ENCODE measurements at regions not wholly inside any gene's neighbourhood (a gene's known extent, or its start where the extent isn't known, plus 50 kb on each side); places are given as distances from the start of the nearest gene placed in this dataset.

DNA sequence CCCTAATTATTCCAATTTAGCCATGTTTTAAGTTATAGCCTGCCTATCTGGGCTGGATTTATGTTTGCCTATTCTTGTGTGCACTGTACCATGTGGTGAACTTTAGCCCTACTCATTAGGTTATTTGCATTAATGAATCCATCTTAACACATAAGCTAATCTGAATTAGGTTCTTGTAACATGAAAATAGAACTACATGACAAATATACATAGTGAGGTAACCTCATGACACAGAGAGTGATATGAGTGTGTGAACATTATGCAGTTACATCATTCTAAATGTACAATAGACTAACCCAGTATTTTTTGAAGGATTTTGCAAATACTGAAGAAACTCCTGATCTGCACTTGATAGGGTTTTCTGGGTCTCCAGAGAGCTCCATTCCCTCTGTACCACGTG is 733.7 kb upstream of the CITED2 start:
- Mint-ChIP-seq H3K27me3 (no peaks in the 10 kb centered on the region), H3K9me3 (peaks cover 5% of the 10 kb centered on the region), H3K4me3 (no peak overlapping the region), H3K27ac (no peak overlapping the region), H3K4me1 (ENCODE audit: low read depth) (no peaks in the 10 kb centered on the region), H3K36me3 (ENCODE audit: low read depth) (no peaks in the 10 kb centered on the region)
- intact Hi-C loops (cut with micrococcal nuclease): no loop called here

DNA sequence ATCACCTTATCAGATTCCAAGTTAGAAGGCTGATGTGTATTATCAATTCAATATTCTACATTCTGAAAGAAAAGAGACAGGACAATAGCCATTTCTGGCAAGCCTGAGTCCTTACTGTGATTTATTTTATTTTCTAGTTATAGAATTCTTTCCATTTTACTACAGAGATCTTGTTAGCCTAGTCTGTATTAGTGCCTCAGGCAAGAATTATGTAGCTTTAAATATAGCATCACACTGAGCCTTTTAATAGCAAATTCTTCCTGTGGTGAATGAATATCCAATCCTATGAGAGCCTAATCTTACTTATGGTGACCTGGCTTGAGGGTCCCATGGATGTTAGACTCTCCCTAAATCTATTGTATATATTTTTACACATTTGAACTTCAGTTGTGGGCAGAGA is 732.8 kb upstream of the CITED2 start:
- H3K4me3 Mint-ChIP-seq: no peak overlapping the region
- intact Hi-C loops (cut with micrococcal nuclease): no loop called here

DNA sequence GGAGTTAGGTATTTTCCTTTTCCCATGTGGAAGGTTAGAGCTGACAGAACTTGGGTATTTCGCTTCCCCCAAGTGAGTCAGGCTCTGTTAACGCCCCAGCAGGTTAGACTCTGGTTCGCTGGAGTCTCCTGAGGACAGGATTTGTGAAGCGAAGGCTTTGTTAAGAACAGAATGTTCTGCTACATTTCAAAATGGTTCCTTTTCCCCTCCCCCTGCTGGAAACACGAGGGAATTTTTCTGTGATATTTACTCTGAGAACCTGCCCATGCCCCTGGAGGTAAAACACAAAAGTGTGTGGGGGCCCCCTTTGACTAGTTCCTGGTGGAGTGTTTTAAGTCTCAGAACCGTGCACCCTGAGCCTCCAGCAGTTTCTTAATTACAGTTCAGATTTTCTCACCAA is 731.4 kb upstream of the CITED2 start:
- Mint-ChIP-seq H3K27ac (no peak overlapping the region), H3K4me3 (no peak overlapping the region), H3K9me3 (peaks cover 8% of the 10 kb centered on the region), H3K27me3 (no peaks in the 10 kb centered on the region), H3K4me1 (ENCODE audit: low read depth) (no peaks in the 10 kb centered on the region), H3K36me3 (ENCODE audit: low read depth) (no peaks in the 10 kb centered on the region)
- intact Hi-C loops (cut with micrococcal nuclease): no loop called here

More for the DNA sequence above, 732.8 kb upstream of the CITED2 start:
- no peak overlapping the region for H3K27ac Mint-ChIP-seq
- H3K9me3 Mint-ChIP-seq: no peaks in the 10 kb centered on the region
- H3K4me1 Mint-ChIP-seq (ENCODE audit: low read depth): no peaks in the 10 kb centered on the region
- no peaks in the 10 kb centered on the region for H3K27me3 Mint-ChIP-seq
- H3K36me3 Mint-ChIP-seq (ENCODE audit: low read depth): no peaks in the 10 kb centered on the region

DNA sequence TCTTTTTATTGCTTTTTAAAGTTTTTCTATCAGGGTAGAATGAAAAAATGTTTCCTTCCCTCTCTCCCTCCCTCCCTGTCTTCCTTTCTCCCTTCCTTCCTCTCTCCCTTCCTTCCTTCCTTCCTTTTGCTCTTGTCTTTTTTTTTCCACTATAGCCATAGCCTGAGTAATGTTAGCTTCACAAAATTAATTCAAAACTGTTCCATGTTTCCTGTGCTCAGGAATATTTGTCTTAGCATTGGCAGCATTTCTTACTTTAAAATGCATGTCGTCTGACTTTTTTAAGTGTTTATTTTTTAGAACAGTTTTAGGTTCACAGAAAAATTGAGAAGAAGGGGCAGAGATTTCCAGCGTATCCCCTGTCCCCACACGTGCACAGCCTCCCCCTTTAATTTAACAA is 730.8 kb upstream of the CITED2 start:
- H3K27me3 Mint-ChIP-seq: no peaks in the 10 kb centered on the region
- H3K4me3 Mint-ChIP-seq: no peak overlapping the region
- intact Hi-C loops (cut with micrococcal nuclease): no loop called here
- H3K27ac Mint-ChIP-seq: no peak overlapping the region
- no peaks in the 10 kb centered on the region for H3K4me1 Mint-ChIP-seq (ENCODE audit: low read depth)
- H3K9me3 Mint-ChIP-seq: peaks cover 8% of the 10 kb centered on the region
- no peaks in the 10 kb centered on the region for H3K36me3 Mint-ChIP-seq (ENCODE audit: low read depth)

DNA sequence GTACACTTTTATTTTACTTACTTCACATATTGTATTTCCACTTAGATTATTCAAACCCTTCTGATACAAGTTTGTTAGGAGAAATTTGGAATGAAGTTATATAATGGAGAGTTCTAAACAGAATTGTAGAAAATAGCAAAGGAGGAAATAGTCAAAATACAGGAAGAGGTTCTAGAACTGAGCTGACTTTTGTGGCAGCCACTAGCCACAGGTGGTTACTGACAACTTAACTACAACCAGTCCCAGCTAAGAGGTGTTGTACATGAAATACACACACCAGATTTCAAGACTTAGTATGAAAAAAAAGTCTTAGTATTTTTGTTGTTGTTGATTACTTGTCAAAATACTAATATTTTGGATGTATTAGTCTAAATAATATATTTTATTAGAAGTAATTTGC is 727.4 kb upstream of the CITED2 start:
- Mint-ChIP-seq H3K27me3 (no peaks in the 10 kb centered on the region), H3K36me3 (ENCODE audit: low read depth) (no peaks in the 10 kb centered on the region), H3K27ac (no peak overlapping the region), H3K9me3 (peaks cover 8% of the 10 kb centered on the region), H3K4me3 (no peak overlapping the region), H3K4me1 (ENCODE audit: low read depth) (no peaks in the 10 kb centered on the region)
- intact Hi-C loops (cut with micrococcal nuclease): no loop called here

DNA sequence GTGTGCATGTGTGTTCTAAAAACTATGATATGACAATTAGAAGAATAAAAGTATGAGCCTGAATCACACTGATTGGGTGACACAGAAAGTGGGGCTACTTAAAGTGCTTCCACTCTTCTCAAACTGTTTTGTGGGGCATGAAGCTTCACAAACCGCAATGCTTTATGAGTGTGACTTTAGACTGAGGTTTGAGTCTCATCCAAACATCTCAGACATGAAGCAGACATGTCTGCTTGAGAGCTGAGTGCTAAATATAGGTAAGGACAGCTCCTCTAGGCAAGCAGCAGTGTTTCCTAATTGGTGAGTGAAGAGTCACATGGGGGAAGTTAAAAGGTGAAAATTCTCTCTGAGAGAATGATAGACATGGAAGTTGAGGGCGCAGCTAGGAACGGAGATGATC is 726.9 kb upstream of the CITED2 start:
- peaks cover 8% of the 10 kb centered on the region for H3K9me3 Mint-ChIP-seq
- no peaks in the 10 kb centered on the region for H3K36me3 Mint-ChIP-seq (ENCODE audit: low read depth)
- H3K4me3 Mint-ChIP-seq: no peak overlapping the region
- intact Hi-C loops (cut with micrococcal nuclease): no loop called here
- no peaks in the 10 kb centered on the region for H3K27me3 Mint-ChIP-seq
- H3K4me1 Mint-ChIP-seq (ENCODE audit: low read depth): no peaks in the 10 kb centered on the region
- H3K27ac Mint-ChIP-seq: no peak overlapping the region

DNA sequence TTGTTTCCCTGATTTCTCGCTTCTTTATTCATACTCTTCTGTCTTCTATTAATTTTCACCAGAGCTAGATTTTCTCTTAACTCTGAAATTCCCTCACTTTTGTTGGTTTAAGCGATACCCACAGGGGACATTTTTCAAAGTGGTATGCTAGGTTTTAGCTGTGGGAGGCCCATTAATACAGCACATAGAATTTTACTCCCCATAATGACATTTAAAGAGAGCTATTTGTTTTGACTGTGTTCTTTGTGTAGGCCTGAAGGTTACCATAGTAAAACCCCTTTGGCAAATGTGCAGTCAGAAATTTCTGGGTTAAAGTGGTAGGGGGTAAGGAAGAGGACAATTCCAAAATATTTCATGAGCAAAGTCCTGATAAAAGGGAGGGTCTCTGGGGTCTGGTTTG is 721.1 kb upstream of the CITED2 start:
- intact Hi-C loops (cut with micrococcal nuclease): no loop called here
- Mint-ChIP-seq H3K27me3 (no peaks in the 10 kb centered on the region), H3K4me3 (no peak overlapping the region), H3K4me1 (ENCODE audit: low read depth) (no peaks in the 10 kb centered on the region), H3K36me3 (ENCODE audit: low read depth) (no peaks in the 10 kb centered on the region), H3K9me3 (no peaks in the 10 kb centered on the region), H3K27ac (no peak overlapping the region)

DNA sequence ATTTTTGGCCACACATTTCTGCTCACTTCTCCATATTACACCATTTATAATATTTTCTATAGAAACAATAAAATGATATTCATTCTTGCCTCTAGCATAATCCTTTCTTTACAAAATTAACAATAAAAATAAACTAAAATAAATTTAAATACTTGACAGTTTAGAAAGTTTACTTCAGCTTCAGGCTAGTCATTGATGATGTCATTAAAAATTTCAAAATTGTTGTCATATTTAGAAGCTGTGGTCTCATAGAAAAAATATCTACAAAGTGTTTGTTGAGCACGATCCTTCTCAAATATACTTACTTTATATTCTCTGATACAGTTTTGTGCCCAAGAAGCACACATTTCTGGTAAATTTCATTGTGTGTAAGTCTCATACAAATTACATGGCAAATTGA is 717.4 kb upstream of the CITED2 start:
- no peaks in the 10 kb centered on the region for H3K9me3 Mint-ChIP-seq
- H3K27ac Mint-ChIP-seq: no peak overlapping the region
- H3K4me3 Mint-ChIP-seq: no peak overlapping the region
- H3K4me1 Mint-ChIP-seq (ENCODE audit: low read depth): no peaks in the 10 kb centered on the region
- intact Hi-C loops (cut with micrococcal nuclease): no loop called here
- no peaks in the 10 kb centered on the region for H3K36me3 Mint-ChIP-seq (ENCODE audit: low read depth)
- H3K27me3 Mint-ChIP-seq: no peaks in the 10 kb centered on the region

DNA sequence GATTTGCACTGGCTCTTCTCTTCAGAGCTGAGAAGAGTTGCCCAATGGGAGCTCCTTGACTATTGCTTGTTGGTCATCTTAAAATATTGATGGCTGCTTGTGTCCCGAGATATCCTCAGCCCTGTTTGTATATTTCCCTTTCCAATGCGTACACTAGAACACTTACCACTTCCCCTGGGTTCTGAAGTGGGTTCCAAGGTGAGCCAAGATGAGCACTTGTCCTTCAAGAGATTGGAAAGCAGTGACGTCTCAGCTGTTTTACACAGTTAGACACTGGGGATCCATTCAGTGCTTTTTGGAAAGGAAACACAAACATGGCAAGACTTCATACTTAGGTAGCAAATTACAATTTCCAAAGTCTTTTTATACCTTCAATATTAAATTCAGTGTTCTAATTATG is 716.4 kb upstream of the CITED2 start:
- Mint-ChIP-seq H3K9me3 (no peaks in the 10 kb centered on the region), H3K27ac (no peak overlapping the region), H3K36me3 (ENCODE audit: low read depth) (no peaks in the 10 kb centered on the region), H3K4me1 (ENCODE audit: low read depth) (no peaks in the 10 kb centered on the region), H3K4me3 (no peak overlapping the region), H3K27me3 (no peaks in the 10 kb centered on the region)
- intact Hi-C loops (cut with micrococcal nuclease): no loop called here

DNA sequence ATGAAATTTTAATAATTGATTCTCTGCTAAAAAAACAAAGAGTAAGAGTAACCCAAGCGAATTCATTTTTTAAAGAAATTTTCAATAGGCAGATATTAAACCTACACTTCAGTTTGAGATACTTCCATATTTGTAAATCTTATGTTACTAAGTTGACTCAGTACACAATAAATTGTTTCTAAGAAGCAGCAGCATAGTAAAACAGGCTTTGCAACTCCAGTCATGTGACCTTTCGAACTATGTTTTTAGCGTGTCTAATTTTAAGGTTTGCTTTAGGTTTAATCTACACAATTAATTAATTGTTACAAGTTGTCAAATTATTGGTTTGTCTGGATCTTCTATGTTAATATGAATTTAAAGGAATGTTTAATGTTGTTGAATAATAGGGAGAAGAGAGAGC is 708.9 kb upstream of the CITED2 start:
- H3K4me3 Mint-ChIP-seq: no peak overlapping the region
- intact Hi-C loops (cut with micrococcal nuclease): no loop called here
- H3K4me1 Mint-ChIP-seq (ENCODE audit: low read depth): no peaks in the 10 kb centered on the region
- no peaks in the 10 kb centered on the region for H3K9me3 Mint-ChIP-seq
- no peaks in the 10 kb centered on the region for H3K27me3 Mint-ChIP-seq
- no peaks in the 10 kb centered on the region for H3K36me3 Mint-ChIP-seq (ENCODE audit: low read depth)
- no peak overlapping the region for H3K27ac Mint-ChIP-seq

DNA sequence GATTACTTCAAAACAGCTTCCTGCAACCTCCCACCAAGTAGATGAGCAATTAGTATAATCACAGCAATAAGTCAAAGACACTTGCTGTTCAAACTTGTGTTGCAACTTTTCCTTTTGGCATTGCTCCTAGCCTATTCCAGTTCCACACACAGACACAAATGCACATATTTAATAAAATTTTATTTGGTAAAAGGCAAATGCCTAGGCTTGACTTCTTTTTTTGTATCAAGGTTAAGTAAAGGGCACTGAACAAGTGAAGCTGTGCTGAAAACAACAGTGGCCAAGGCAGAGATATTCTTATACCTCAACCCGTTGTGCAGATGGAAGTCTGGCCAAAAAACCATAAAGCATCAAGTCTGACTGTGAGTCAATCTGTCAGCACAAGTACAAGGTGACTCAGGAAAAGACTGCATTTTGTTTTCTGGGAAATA is 708.4 kb upstream of the CITED2 start:
- H3K4me3 Mint-ChIP-seq: no peak overlapping the region
- H3K9me3 Mint-ChIP-seq: no peaks in the 10 kb centered on the region
- intact Hi-C loops (cut with micrococcal nuclease): no loop called here
- peaks cover 3% of the 10 kb centered on the region for H3K4me1 Mint-ChIP-seq (ENCODE audit: low read depth)
- no peaks in the 10 kb centered on the region for H3K36me3 Mint-ChIP-seq (ENCODE audit: low read depth)
- H3K27ac Mint-ChIP-seq: no peak overlapping the region
- no peaks in the 10 kb centered on the region for H3K27me3 Mint-ChIP-seq

DNA sequence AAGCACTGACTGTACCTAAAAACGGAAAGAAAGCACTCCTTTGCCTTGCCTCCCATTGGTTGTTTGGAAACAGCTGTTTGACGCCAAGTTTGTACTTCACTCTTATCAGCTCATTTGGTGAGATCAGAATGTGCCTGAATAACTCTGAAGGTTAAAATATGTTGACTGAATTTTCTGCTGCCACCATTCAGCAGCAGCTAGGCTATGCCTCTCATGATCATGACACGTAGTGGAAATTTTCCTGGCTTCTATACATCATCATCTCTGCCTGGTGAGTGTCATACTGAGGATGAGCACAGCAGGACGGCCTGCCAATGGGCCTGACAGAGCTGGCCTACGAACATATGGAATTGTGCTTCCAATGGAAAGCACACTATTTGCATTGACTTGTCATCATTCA is 704.9 kb upstream of the CITED2 start:
- Mint-ChIP-seq H3K27me3 (no peaks in the 10 kb centered on the region), H3K36me3 (ENCODE audit: low read depth) (no peaks in the 10 kb centered on the region), H3K4me1 (ENCODE audit: low read depth) (peaks cover 8% of the 10 kb centered on the region), H3K27ac (no peak overlapping the region), H3K4me3 (no peak overlapping the region), H3K9me3 (peaks cover 8% of the 10 kb centered on the region)
- intact Hi-C loops (cut with micrococcal nuclease): no loop called here

DNA sequence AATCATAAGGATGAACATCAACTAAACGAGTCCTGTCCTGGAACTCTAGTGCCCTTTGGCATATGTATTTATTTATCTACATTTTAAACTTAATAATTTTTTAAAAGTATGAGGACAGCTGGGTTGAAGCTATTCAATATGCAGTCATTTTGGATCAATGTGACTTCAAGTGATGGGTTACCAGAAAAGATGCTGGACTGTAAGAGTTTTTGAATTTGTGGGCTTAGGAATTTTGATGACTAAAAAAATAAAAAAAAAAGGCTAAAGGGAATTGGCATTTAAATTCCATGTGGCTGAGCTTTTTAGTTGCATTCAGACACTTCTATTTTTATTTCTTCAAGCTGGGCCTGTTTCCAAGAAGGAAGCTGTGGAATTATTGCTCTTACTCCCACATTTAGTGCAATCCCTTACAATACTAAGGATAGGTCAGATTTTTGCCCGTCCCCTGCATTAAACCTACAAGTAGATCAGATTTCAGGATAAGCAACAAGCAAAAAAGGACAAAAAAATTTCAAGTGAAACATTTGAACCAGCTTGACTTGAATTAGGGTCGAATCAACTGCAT is 704.2 kb upstream of the CITED2 start:
- H3K4me3 Mint-ChIP-seq: no peak overlapping the region
- no peak overlapping the region for H3K27ac Mint-ChIP-seq
- intact Hi-C loops (cut with micrococcal nuclease): no loop called here
- peaks cover 8% of the 10 kb centered on the region for H3K4me1 Mint-ChIP-seq (ENCODE audit: low read depth)
- no peaks in the 10 kb centered on the region for H3K36me3 Mint-ChIP-seq (ENCODE audit: low read depth)
- peaks cover 8% of the 10 kb centered on the region for H3K9me3 Mint-ChIP-seq
- H3K27me3 Mint-ChIP-seq: no peaks in the 10 kb centered on the region

DNA sequence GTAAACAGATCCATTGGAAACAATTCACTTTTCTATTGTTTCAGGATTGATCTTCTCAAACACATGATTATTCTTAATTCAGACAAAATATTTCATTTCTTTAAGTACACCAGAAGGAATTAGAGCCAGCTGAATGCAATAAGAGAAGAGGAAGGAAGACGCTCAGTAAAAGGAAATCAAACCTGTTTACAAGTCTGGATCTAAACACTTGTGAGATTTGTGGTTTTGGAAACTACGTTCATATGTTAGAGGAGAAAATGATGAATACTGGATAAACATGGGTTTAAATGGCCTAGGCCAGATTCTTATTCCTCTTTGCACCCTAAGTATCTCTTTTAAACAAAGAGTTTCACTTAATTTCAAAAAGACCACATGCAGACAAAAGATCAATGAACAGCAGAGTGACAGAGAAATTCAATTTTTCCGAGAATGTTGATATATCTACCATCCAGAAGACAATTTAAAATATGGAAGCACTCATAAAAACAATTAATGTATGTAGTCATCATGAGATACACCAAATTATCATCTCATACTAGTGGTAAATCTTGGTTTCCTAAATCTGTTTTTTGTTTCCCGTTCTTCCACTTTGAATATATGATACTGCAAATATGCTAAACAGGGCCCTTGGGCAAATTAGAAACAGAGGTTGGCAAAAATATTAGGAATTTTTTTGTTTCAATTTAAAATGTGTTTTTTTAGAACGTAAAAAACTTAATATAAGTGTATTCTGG is 703.5 kb upstream of the CITED2 start:
- Mint-ChIP-seq H3K4me3 (no peak overlapping the region), H3K4me1 (ENCODE audit: low read depth) (peaks cover 8% of the 10 kb centered on the region), H3K9me3 (peaks cover 8% of the 10 kb centered on the region), H3K27me3 (no peaks in the 10 kb centered on the region), H3K36me3 (ENCODE audit: low read depth) (no peaks in the 10 kb centered on the region), H3K27ac (peak overlapping the region; percentile 19)
- intact Hi-C loops (cut with micrococcal nuclease): no loop called here

DNA sequence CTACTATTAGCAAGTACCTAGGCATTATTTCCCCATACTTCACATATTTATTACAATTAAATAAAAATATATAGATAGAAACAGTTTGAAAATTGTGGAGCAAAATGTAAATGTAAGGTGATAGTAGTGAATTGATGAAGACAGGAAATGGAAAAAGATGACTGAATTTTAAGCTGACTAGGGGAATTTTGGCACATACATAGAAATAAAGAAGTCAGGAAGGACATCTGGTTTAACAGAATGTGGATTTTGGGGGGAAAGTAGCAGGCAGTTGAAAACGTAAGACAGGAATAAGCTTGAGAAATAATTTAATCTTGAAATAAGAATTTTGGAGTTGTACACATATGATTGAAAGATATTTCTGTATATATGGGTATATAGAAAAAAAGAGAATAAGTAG is 701.7 kb upstream of the CITED2 start:
- intact Hi-C loops (cut with micrococcal nuclease): no loop called here
- no peak overlapping the region for H3K4me3 Mint-ChIP-seq
- H3K9me3 Mint-ChIP-seq: peaks cover 8% of the 10 kb centered on the region
- H3K27me3 Mint-ChIP-seq: no peaks in the 10 kb centered on the region
- H3K4me1 Mint-ChIP-seq (ENCODE audit: low read depth): peaks cover 13% of the 10 kb centered on the region
- H3K27ac Mint-ChIP-seq: no peak overlapping the region
- no peaks in the 10 kb centered on the region for H3K36me3 Mint-ChIP-seq (ENCODE audit: low read depth)

All from dendritic cell treated with granulocyte-macrophage colony-stimulating factor and Interleukin-4, amounts not matched to agents 40 ng/mL and 50 ng/mL, for 4 days (primary cell).